ENCODE measurements at regions not wholly inside any gene's neighbourhood (a gene's known extent, or its start where the extent isn't known, plus 50 kb on each side); places are given as distances from the start of the nearest gene placed in this dataset.

GRCh38 chr21:32132881-32133280 lies 146.0 kb downstream of the MIS18A start:
- DNase-seq: no peak

- no peak for DNase-seq
Measured at GRCh38 chr21:32132409-32132808, 146.4 kb downstream of the MIS18A start.

- DNase-seq: no peak
Measured at GRCh38 chr21:32131960-32132359, 146.9 kb downstream of the MIS18A start.

- no peak for DNase-seq
Measured at GRCh38 chr21:32131164-32131563, 147.7 kb downstream of the MIS18A start.

GRCh38 chr21:32130031-32130891 lies 148.6 kb downstream of the MIS18A start:
- no peak for DNase-seq

GRCh38 chr21:32127081-32127480 lies 151.8 kb downstream of the MIS18A start:
- no peak for DNase-seq

- no peak for DNase-seq
Measured at GRCh38 chr21:32122082-32122481, 156.8 kb downstream of the MIS18A start.

- DNase-seq: no peak
Measured at GRCh38 chr21:32120230-32120629, 158.6 kb downstream of the MIS18A start.

GRCh38 chr21:32119811-32120210 lies 159.0 kb downstream of the MIS18A start:
- DNase-seq: no peak

GRCh38 chr21:32119389-32119788 lies 159.5 kb downstream of the MIS18A start:
- DNase-seq: no peak

- no peak for DNase-seq
Measured at GRCh38 chr21:32114419-32115035, 164.3 kb downstream of the MIS18A start.

- DNase-seq: no peak
Measured at GRCh38 chr21:32113486-32113885, 165.4 kb downstream of the MIS18A start.

- no peak for DNase-seq
Measured at GRCh38 chr21:32112195-32112594, 166.7 kb downstream of the MIS18A start.

GRCh38 chr21:32108566-32108965 lies 170.3 kb downstream of the MIS18A start:
- DNase-seq: no peak

- no peak for DNase-seq
Measured at GRCh38 chr21:32103361-32103760, 175.5 kb downstream of the MIS18A start.

GRCh38 chr21:32102426-32102825 lies 176.4 kb downstream of the MIS18A start:
- DNase-seq: no peak

- no peak for DNase-seq
Measured at GRCh38 chr21:32101277-32101676, 177.6 kb downstream of the MIS18A start.

- no peak for DNase-seq
Measured at GRCh38 chr21:32100423-32100822, 178.4 kb downstream of the MIS18A start.

GRCh38 chr21:32099812-32100416 lies 178.9 kb downstream of the MIS18A start:
- no peak for DNase-seq

- DNase-seq: no peak
Measured at GRCh38 chr21:32096411-32096810, 182.4 kb downstream of the MIS18A start.

GRCh38 chr21:32094804-32095203 lies 184.0 kb downstream of the MIS18A start:
- DNase-seq: no peak

- no peak for DNase-seq
Measured at GRCh38 chr21:32093646-32094462, 185.0 kb downstream of the MIS18A start.

- DNase-seq: no peak
Measured at GRCh38 chr21:32090956-32091355, 187.9 kb downstream of the MIS18A start.

Data from NCI-H2227 treated with DMSO at 0.1 percent for 48 hours (cell line).